Natural killer cell (primary cell): ENCODE measurements at regions not wholly inside any gene's neighbourhood (a gene's known extent, or its start where the extent isn't known, plus 50 kb on each side); places are given as distances from the start of the nearest gene placed in this dataset.

ENCODE experiments used
- ATAC-seq, 3 donors: fragments of 150-1000 bp in 2 of 3; fragments of 200-7000 bp in 1 of 3; cut with Tn5 transposase; 1 replicate in 1 of 3; 2 replicates in 2 of 3; pipeline ENCODE4 v1.10.0; 2021; ENCODE audit warnings: mild to moderate bottlenecking in 2 of 3, moderate library complexity in 2 of 3
- DNase-seq, 2 donors: peaks; one replicate each; pipeline versions ENCODE4 v3.0.0 to v3.0.0-alpha.2; 2013 to 2021; ENCODE audit warnings: mixed read lengths in 1 of 2
- H3K27ac ChIP-seq: one replicate; pipeline ENCODE4 v1.5.1; 2013; ENCODE audit warnings: mild to moderate bottlenecking, low read length
- H3K27me3 ChIP-seq: one replicate; pipeline ENCODE4 v1.6.1; 2013; ENCODE audit warnings: low read length; ENCODE audit not compliant: control insufficient read depth, insufficient read depth
- H3K36me3 ChIP-seq: one replicate; pipeline ENCODE4 v1.6.1; 2013; ENCODE audit warnings: low read length; ENCODE audit not compliant: control insufficient read depth, insufficient read depth
- H3K4me1 ChIP-seq: one replicate; pipeline ENCODE4 v1.6.1; 2013; ENCODE audit warnings: low read length; ENCODE audit not compliant: control insufficient read depth, insufficient read depth
- H3K4me3 ChIP-seq: one replicate; pipeline ENCODE4 v1.5.1; 2013; ENCODE audit warnings: low read length
- H3K9me3 ChIP-seq: one replicate; pipeline ENCODE4 v1.6.1; 2013; ENCODE audit warnings: low read length; ENCODE audit not compliant: control insufficient read depth, insufficient read depth
- H3K27ac Mint-ChIP-seq, 2 donors: one replicate each; pipeline ENCODE4 v1.8.0; 2022; ENCODE audit warnings: mild to moderate bottlenecking in 2 of 2, mixed read lengths in 2 of 2, moderate library complexity in 1 of 2
- H3K27me3 Mint-ChIP-seq, 2 donors: one replicate each; pipeline ENCODE4 v1.8.0; 2022; ENCODE audit warnings: low read depth in 2 of 2, mixed read lengths in 2 of 2
- H3K36me3 Mint-ChIP-seq: one replicate; pipeline ENCODE4 v1.8.0; 2022; ENCODE audit warnings: mixed read lengths
- H3K4me1 Mint-ChIP-seq, 2 donors: one replicate each; pipeline ENCODE4 v1.8.0; 2022; ENCODE audit warnings: mixed read lengths in 2 of 2
- H3K4me3 Mint-ChIP-seq: one replicate; pipeline ENCODE4 v1.8.0; 2022; ENCODE audit warnings: mild to moderate bottlenecking, moderate library complexity, mixed read lengths
- H3K9me3 Mint-ChIP-seq, 2 donors: one replicate each; pipeline ENCODE4 v1.8.0; 2022; ENCODE audit warnings: mixed read lengths in 2 of 2
- WGBS: methylation state at CpG from one replicate; pipeline ENCODE4 v1.1.7; 2013; ENCODE audit warnings: missing lambda C conversion rate; ENCODE audit not compliant: insufficient coverage; 5-methylcytosine and 5-hydroxymethylcytosine counted together
- intact Hi-C: fragments of 100-400 bp; cut with micrococcal nuclease; formaldehyde crosslinking; loops from one replicate; pipeline ENCODE4 v1.14.2; 2022
- TF ChIP-seq, protein P1 (sequence below): fragments of 200-600 bp; IDR thresholded peaks from one replicate; pipeline ENCODE4 v1.8.0; 2022; ENCODE audit warnings: antibody characterized with exemption

DNA sequence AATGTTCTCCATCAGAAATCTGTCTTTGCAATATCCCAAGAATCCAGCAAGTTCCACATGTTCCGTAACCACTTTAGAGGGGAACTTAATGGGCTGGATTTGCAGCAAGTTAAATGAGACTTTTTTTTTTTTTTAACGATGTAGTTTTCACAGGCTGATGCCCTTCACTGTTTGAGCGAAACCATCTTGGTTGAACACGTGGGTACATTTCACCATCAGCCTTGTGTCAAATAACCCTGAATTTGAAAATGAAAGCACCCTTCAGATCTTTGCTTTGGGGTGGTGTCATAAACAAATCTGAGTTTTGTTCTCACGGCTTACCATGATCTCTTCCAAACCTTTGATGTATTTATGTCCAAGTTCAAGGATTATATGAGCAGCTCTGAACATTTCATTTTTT, 73.7 kb upstream of the EXOC2 start:
- WGBS: 61% methylated on average over 5 of the region's 5 CpGs
- no peak for DNase-seq
- no peaks in the 10 kb centered on the region for H3K9me3 ChIP-seq
- H3K4me3 ChIP-seq: no peak overlapping the region
- peaks cover 3% of the 10 kb centered on the region for H3K27me3 ChIP-seq
- Mint-ChIP-seq H3K27me3 (peaks cover 22 to 25% of the 10 kb centered on the region in 2 donors), H3K9me3 (peaks cover 0 to 1% of the 10 kb centered on the region in 2 donors), H3K4me3 (no peak overlapping the region), H3K27ac (no peak overlapping the region), H3K36me3 (no peaks in the 10 kb centered on the region), H3K4me1 (no peaks in the 10 kb centered on the region)
- H3K27ac ChIP-seq: no peak overlapping the region
- intact Hi-C loops: no loop called here
- H3K4me1 ChIP-seq: no peaks in the 10 kb centered on the region
- TF ChIP-seq, protein P1, sequence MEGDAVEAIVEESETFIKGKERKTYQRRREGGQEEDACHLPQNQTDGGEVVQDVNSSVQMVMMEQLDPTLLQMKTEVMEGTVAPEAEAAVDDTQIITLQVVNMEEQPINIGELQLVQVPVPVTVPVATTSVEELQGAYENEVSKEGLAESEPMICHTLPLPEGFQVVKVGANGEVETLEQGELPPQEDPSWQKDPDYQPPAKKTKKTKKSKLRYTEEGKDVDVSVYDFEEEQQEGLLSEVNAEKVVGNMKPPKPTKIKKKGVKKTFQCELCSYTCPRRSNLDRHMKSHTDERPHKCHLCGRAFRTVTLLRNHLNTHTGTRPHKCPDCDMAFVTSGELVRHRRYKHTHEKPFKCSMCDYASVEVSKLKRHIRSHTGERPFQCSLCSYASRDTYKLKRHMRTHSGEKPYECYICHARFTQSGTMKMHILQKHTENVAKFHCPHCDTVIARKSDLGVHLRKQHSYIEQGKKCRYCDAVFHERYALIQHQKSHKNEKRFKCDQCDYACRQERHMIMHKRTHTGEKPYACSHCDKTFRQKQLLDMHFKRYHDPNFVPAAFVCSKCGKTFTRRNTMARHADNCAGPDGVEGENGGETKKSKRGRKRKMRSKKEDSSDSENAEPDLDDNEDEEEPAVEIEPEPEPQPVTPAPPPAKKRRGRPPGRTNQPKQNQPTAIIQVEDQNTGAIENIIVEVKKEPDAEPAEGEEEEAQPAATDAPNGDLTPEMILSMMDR: no peak
- H3K36me3 ChIP-seq: no peaks in the 10 kb centered on the region
- no peak for ATAC-seq

- no peak overlapping the region for H3K4me3 ChIP-seq
- ATAC-seq: no peak
- no peaks in the 10 kb centered on the region for H3K4me1 Mint-ChIP-seq
- no peaks in the 10 kb centered on the region for H3K9me3 Mint-ChIP-seq
- TF ChIP-seq, protein P1: no peak
- no peak for DNase-seq
- 85% methylated on average over 13 of the region's 13 CpGs for WGBS
- H3K27ac Mint-ChIP-seq: no peak overlapping the region
- H3K4me3 Mint-ChIP-seq: no peak overlapping the region
- no peaks in the 10 kb centered on the region for H3K9me3 ChIP-seq
- H3K36me3 Mint-ChIP-seq: no peaks in the 10 kb centered on the region
- H3K27me3 Mint-ChIP-seq: peaks cover 13% of the 10 kb centered on the region in 2 donors
- H3K27me3 ChIP-seq: no peaks in the 10 kb centered on the region
- no peaks in the 10 kb centered on the region for H3K4me1 ChIP-seq
- no peak overlapping the region for H3K27ac ChIP-seq
- no peaks in the 10 kb centered on the region for H3K36me3 ChIP-seq
- intact Hi-C loops: no loop called here
Observed at GRCh38 chr6:761997-762396, 69.1 kb upstream of the EXOC2 start.

- no peaks in the 10 kb centered on the region for H3K9me3 ChIP-seq
- H3K9me3 Mint-ChIP-seq: no peaks in the 10 kb centered on the region
- ATAC-seq: no peak
Observed at GRCh38 chr6:760982-761955, 68.3 kb upstream of the EXOC2 start.

More at GRCh38 chr6:760982-761955, 68.3 kb upstream of the EXOC2 start:
- no peak overlapping the region for H3K4me3 ChIP-seq
- H3K4me1 Mint-ChIP-seq: no peaks in the 10 kb centered on the region
- no peak for DNase-seq
- 88% methylated on average over 48 of the region's 48 CpGs for WGBS
- no peak overlapping the region for H3K27ac Mint-ChIP-seq
- no peak overlapping the region for H3K27ac ChIP-seq
- TF ChIP-seq, protein P1: no peak
- H3K36me3 Mint-ChIP-seq: no peaks in the 10 kb centered on the region
- no peaks in the 10 kb centered on the region for H3K36me3 ChIP-seq
- H3K27me3 ChIP-seq: no peaks in the 10 kb centered on the region
- intact Hi-C loops: no loop called here
- no peaks in the 10 kb centered on the region for H3K4me1 ChIP-seq
- peaks cover 10 to 13% of the 10 kb centered on the region in 2 donors for H3K27me3 Mint-ChIP-seq
- H3K4me3 Mint-ChIP-seq: no peak overlapping the region
